HG02870 (cell line): ENCODE measurements at regions not wholly inside any gene's neighbourhood (a gene's known extent, or its start where the extent isn't known, plus 50 kb on each side); places are given as distances from the start of the nearest gene placed in this dataset.
"Not testable (repeated sequence)": the region's sequence is repeated elsewhere in the genome, so short reads cannot be mapped to it uniquely, and the experiment has no call there.

Experiments
- ATAC-seq: cut with Tn5 transposase; IDR thresholded peaks from one replicate; pipeline ENCODE4 v1.9.1; 2021; ENCODE audit warnings: mild to moderate bottlenecking, moderate library complexity; ENCODE audit not compliant: unreplicated experiment

GRCh38 chr16:8084302-8084701 is 506.0 kb downstream of the TMEM114 start:
- no peak for ATAC-seq

DNA sequence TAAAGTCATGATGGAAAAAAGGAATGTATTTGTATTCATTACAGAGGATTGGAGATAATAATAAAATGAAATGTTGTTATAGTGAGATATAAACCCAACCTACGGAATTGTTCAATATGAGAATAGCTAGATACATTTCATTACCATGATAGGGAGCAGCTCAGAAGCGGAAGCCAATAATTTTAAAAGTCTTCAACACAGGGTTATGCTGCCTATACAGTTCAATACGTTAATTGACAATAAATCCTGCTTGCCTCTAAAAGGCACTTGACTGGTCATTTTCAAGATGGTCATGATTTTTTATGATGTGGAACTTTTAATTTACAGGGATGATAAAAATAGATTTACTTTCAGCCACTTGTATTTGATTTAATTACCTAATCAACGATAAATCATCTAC is 506.8 kb downstream of the TMEM114 start:
- ATAC-seq: no peak

DNA sequence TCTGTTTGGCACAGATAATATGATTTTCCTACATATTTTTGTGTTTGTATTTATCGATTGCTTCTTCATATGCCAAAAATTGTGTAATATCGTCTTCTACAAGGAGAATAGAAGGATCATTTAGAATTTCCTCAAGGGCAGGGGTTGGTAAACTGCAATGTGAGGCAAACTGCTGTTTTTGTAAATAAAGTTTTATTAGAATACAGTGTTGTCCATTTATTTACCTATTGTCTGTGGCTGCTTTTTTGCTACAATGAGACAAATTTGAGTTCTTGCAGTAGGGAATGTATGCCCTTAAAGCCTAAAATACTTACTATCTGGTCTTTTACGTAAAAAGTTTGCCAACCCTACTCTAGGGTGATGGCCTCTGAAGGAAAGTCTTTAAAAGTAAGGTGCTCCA is 509.5 kb downstream of the TMEM114 start:
- ATAC-seq: no peak

GRCh38 chr16:8075271-8075670 is 515.0 kb downstream of the TMEM114 start:
- ATAC-seq: no peak

- ATAC-seq: no peak
Observed at GRCh38 chr16:8070506-8070905, 519.8 kb downstream of the TMEM114 start.

DNA sequence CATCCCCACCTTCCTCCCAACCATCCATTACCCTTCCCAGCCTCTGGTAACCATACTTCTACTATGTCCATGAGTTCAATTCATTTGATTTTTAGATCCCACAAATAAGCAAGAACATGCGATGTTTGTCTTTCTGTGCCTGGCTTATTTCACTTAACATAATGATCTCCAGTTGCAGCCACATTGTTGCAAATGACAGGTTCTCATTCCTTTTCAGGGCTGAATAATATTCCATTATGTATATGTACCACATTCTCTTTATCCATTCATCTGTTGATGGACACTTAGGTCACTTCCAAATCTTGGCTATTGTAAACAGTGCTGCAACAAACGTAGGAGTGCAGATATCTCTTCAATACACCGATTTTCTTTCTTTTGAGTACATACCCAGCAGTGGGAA is 522.1 kb downstream of the TMEM114 start:
- not testable (repeated sequence) for ATAC-seq

DNA sequence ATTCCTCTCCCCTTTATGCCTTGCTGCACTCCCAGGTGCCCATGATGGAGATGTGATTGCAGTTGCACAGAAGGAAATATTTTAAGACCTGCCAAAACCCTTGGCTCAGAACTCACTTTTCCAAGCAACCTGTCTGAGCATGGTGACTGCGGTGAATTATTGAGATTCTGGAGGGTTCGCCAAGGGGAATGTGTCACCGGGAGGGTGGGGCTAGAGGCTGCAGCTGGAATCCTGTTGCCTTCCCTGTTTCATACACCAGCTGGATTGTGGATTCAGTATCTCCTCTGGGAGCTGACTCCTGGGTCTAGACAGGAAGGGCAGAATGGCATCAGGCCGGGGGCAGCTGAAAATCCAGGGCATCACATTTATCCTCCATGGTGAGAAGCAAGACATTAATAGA is 527.2 kb downstream of the TMEM114 start:
- no peak for ATAC-seq

DNA sequence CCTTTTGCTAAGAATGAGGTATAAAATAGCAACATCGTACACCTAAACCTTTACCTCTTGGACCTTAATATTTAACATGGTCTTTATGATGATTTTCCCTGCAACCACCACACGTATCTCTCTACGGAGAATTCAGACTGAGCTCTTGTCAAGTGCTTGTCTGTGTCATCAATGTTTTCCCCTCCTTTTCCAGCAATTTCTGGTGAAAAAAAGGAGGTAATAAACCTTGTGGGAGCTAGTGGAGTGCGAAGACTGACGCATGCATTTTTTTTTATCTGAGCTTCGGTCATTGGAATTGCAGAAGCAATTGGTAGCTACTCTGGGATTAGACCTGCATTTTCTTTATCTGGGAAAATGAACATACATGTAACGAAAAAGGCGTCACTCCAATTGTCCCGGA is 527.6 kb downstream of the TMEM114 start:
- ATAC-seq: no peak

DNA sequence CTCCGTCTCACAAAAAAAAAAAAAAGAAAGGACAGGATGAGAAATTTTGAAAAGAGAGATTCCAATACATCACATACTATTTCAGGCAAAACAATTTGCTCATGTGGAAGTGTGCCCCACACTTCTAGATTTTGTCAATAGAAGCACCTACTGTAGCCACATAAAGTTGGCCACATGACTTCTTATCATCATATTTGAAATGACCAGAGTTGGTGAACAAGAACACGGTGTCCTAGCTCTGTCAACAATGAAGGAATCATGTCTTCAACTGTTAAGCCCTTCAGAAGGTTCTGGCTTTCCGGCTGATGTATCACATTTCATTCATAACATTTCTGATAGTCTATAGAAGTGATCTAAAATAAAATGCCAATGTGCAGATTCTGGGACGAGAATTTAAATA is 534.5 kb downstream of the TMEM114 start:
- ATAC-seq: no peak

GRCh38 chr16:8053437-8053836 is 536.9 kb downstream of the TMEM114 start:
- no peak for ATAC-seq

DNA sequence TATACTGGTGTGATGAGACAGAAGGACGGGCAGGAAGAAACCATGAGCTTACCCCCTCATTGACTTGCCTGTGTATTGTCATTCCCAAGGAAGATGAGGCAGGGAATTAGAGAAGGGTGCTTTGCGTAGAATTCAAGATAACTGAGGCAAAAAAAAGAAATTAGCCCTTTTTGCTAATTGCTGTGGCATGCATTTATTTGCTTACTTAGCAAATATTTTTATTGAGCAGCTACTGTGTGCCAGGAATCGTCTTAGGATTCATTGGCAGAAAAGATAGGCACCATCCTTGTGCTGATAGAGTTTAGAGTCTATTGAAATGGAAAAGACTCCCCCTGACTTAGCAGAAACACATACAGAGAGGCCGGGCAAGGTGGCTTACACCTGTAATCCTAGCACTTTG is 541.9 kb downstream of the TMEM114 start:
- no peak for ATAC-seq

- ATAC-seq: no peak
Observed at GRCh38 chr16:8047736-8048135, 542.6 kb downstream of the TMEM114 start.

DNA sequence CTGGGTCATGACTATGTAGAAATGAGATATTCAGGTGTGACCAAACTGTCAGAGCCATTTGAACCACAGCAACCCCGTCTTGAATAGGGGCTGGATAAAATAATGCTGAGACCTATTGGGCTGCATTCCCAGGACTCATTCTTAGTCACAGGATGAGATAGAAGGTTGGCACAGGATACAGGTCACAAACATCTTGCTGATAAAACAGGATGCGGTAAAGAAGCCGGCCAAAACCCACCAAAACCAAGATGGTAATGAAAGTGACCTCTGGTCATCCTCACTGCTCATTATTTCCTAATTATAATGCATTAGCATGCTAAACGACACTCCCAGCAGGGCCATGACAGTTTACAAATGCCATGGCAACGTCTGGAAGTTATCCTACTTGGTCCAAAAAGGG is 545.5 kb downstream of the TMEM114 start:
- no peak for ATAC-seq

DNA sequence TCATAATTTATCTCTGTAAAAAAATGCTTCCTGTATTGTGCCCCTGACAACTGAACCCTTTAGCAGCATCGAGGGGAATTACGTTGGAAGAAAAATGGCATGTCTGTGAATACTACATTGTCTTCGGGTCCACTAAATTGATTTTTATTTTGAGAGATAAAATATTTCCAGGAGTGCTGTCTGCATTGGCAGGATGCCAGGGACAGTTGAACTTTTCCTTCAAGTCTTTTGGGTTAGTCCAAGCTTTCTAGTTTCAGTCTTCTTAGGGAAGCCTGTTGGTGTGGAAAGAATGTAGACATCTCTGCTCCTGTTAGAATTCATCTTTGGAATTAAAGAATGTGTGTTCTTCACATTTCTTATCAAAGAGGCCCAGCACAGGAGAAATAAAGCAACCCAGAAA is 557.9 kb downstream of the TMEM114 start:
- ATAC-seq: no peak

- not testable (repeated sequence) for ATAC-seq
Observed at GRCh38 chr16:8030004-8030403, 560.3 kb downstream of the TMEM114 start.

- ATAC-seq: no peak
Observed at GRCh38 chr16:8026450-8026849, 563.9 kb downstream of the TMEM114 start.

DNA sequence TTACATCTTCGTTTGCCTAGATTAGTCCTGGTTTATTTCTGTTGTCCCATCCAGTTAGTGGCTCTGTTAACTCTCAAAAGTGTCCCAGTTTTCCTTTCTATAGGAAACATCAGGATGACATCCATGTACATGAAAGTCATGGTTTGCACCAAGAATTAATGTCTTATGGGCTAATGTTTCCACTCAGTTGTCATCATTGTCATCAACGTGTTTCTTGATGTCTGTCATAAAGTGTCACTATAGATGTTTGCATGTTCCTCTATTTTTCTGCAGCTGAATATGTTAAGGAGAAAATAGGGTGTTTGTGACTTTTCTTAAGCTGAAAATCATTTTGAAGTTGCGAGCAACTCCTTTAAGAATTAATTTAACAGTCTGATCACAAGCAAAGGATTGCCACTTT is 567.0 kb downstream of the TMEM114 start:
- no peak for ATAC-seq

- ATAC-seq: no peak
Observed at GRCh38 chr16:8005096-8005860, 585.0 kb downstream of the TMEM114 start.

DNA sequence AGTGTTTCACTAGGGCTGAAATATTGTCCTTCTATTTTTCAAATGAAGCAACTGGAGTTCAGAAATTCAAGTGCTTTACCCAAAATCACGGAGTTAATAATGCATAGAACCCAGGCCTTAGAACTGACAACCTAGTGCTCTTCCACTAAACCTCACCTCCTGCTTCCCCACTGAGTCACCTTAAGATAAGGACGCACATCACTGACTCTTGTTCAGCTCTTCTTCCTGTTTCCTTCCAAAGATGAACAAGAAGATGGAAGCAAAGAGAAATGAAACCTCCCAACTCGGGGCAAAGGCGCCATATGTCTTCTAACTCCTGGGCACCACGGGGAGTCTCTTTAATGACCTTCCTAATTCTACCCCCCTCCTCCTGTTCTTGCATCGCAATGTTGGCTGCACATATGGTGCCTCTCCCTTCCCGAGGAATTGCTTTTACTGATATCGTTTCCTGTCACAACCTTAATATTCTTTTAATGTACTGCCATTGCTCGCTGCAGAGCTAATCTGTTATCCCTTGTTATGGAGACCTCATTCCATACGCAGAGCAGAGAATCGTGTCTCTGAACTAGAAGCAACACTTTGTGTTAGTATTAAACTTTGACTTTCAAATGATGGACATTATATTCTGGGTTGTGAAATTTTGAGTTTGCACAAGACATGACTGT is 591.4 kb downstream of the TMEM114 start:
- no peak for ATAC-seq

DNA sequence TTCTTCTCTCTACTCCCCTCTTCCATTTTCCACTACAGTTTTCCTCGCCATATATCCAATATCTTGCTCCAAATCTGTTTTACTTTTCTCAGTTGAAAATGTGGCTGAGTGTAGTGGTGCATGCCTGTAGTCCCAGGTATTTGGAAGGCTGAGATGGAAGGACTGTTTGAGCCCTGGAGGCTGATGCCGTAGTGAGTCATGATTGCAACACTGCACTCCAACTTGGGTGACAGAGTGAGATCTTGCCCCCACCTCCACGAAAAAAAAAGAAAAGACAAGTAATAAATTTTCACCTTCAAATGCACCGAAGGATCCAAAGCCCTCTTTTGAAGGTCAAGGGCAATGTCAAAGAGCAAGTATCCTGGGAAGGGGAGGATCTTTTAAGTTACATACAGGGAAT is 592.3 kb downstream of the TMEM114 start:
- no peak for ATAC-seq

- ATAC-seq: no peak
Observed at GRCh38 chr16:7992616-7993015, 597.7 kb downstream of the TMEM114 start.

GRCh38 chr16:7990626-7991260 is 599.6 kb downstream of the TMEM114 start:
- no peak for ATAC-seq
